Uterus (tissue), 3 donors: ENCODE measurements at regions not wholly inside any gene's neighbourhood (a gene's known extent, or its start where the extent isn't known, plus 50 kb on each side); places are given as distances from the start of the nearest gene placed in this dataset.

ENCODE experiments used
- DNase-seq, 2 donors: peaks; one replicate each; pipeline ENCODE4 v3.0.0-alpha.2; 2019 to 2020
- H3K27ac ChIP-seq, 2 donors: fragments of 200-600 bp; sonication (generic); 1 replicate in 1 of 2; 2 replicates in 1 of 2; pipeline ENCODE4 v1.5.1; 2016 to 2018
- H3K27me3 ChIP-seq, 2 donors: fragments of 200-600 bp; sonication (generic); one replicate each; pipeline ENCODE4 v1.5.1; 2018 to 2019; ENCODE audit warnings: control low read depth in 1 of 2
- H3K36me3 ChIP-seq, 2 donors: fragments of 200-600 bp; sonication (generic); one replicate each; pipeline ENCODE4 v1.5.1; 2019; ENCODE audit warnings: control low read depth in 1 of 2
- H3K4me1 ChIP-seq, 2 donors: fragments of 200-600 bp; sonication (generic); one replicate each; pipeline ENCODE4 v1.5.1; 2018 to 2019; ENCODE audit warnings: control low read depth in 1 of 2
- H3K4me3 ChIP-seq, 2 donors: fragments of 200-600 bp; sonication (generic); 1 replicate in 1 of 2; 2 replicates in 1 of 2; pipeline ENCODE4 v1.5.1; 2018 to 2019; ENCODE audit warnings: mild to moderate bottlenecking in 1 of 2
- H3K9me3 ChIP-seq, 2 donors: fragments of 200-600 bp; sonication (generic); one replicate each; pipeline ENCODE4 v1.5.1; 2019; ENCODE audit warnings: control low read depth in 1 of 2
- CTCF ChIP-seq, 4 experiments: fragments of 200-600 bp in 2 of 4; fragments of 450-650 bp in 2 of 4; sonication (generic) in 2 of 4; IDR thresholded peaks; one replicate each; pipeline ENCODE4 v1.5.1; 2016 to 2019; ENCODE audit warnings: antibody characterized with exemption in 4 of 4, mild to moderate bottlenecking in 2 of 4, moderate library complexity in 1 of 4
- POLR2A ChIP-seq, 2 donors: fragments of 450-650 bp; IDR thresholded peaks; one replicate each; pipeline ENCODE4 v1.6.1; 2016; ENCODE audit warnings: antibody characterized with exemption in 2 of 2, mild to moderate bottlenecking in 1 of 2, moderate library complexity in 1 of 2
- intact Hi-C: fragments of 100-400 bp; cut with DNase I; formaldehyde crosslinking; loops from one replicate; pipeline ENCODE4 v1.15.1; 2023; ENCODE audit warnings: low total_unique reads
- donor health status: DM: yes; HTN: yes; CAD: no.

- Histone ChIP-seq H3K27me3 (no peaks in the 10 kb centered on the region), H3K36me3 (no peaks in the 10 kb centered on the region), H3K27ac (no peak overlapping the region), H3K4me3 (no peak overlapping the region), H3K9me3 (no peaks in the 10 kb centered on the region), H3K4me1 (no peaks in the 10 kb centered on the region)
- TF ChIP-seq POLR2A (IDR thresholded peaks at IDR 0.05): no peak
- no peak for TF ChIP-seq CTCF (IDR thresholded peaks at IDR 0.05)
- DNase-seq: no peak
- intact Hi-C loops: loop anchor here (10.0 kb wide), 1 partner anchor 1188 kb away; no protein-coding TSS in a partner anchor
Measured at GRCh38 chr10:113263056-113263455, 289.8 kb upstream of the HABP2 start.

GRCh38 chr10:113264333-113265131 is 288.3 kb upstream of the HABP2 start:
- TF ChIP-seq CTCF (IDR thresholded peaks at IDR 0.05): no peak
- no peak for TF ChIP-seq POLR2A (IDR thresholded peaks at IDR 0.05)
- intact Hi-C loops: loop anchor here (10.0 kb wide), 1 partner anchor 1190 kb away; no protein-coding TSS in a partner anchor

GRCh38 chr10:113266147-113266546 is 286.7 kb upstream of the HABP2 start:
- Histone ChIP-seq H3K36me3 (no peaks in the 10 kb centered on the region), H3K4me1 (no peaks in the 10 kb centered on the region), H3K4me3 (no peak overlapping the region), H3K27me3 (no peaks in the 10 kb centered on the region), H3K27ac (no peak overlapping the region), H3K9me3 (no peaks in the 10 kb centered on the region)
- no peak for DNase-seq
- TF ChIP-seq POLR2A (IDR thresholded peaks at IDR 0.05): no peak
- TF ChIP-seq CTCF (IDR thresholded peaks at IDR 0.05): no peak
- intact Hi-C loops: loop anchor here (10.0 kb wide), 1 partner anchor 1191 kb away; no protein-coding TSS in a partner anchor

More at GRCh38 chr10:113264333-113265131, 288.3 kb upstream of the HABP2 start:
- Histone ChIP-seq H3K4me3 (no peak overlapping the region), H3K27me3 (no peaks in the 10 kb centered on the region), H3K36me3 (no peaks in the 10 kb centered on the region), H3K4me1 (no peaks in the 10 kb centered on the region), H3K9me3 (no peaks in the 10 kb centered on the region), H3K27ac (no peak overlapping the region)
- DNase-seq: no peak

GRCh38 chr10:113267619-113268562 is 285.0 kb upstream of the HABP2 start:
- Histone ChIP-seq H3K36me3 (no peaks in the 10 kb centered on the region), H3K4me3 (no peak overlapping the region), H3K27me3 (no peaks in the 10 kb centered on the region), H3K9me3 (no peaks in the 10 kb centered on the region), H3K27ac (no peak overlapping the region), H3K4me1 (no peaks in the 10 kb centered on the region)
- no peak for DNase-seq
- TF ChIP-seq POLR2A (IDR thresholded peaks at IDR 0.05) (no peak), CTCF (IDR thresholded peaks at IDR 0.05) (no peak)
- intact Hi-C loops: loop anchor here (10.0 kb wide), 1 partner anchor 1193 kb away; no protein-coding TSS in a partner anchor
